Retina (tissue), 1 donor: ENCODE measurements at regions not wholly inside any gene's neighbourhood (a gene's known extent, or its start where the extent isn't known, plus 50 kb on each side); places are given as distances from the start of the nearest gene placed in this dataset.

Source experiments
- DNase-seq: peaks from one replicate; pipeline ENCODE4 v3.0.0-alpha.2; 2016

- no peak for DNase-seq
Observed at GRCh38 chr12:58496411-58497190, 423.7 kb downstream of the LRIG3 start.

- no peak for DNase-seq
Observed at GRCh38 chr12:58500399-58500798, 419.9 kb downstream of the LRIG3 start.

GRCh38 chr12:58502226-58502625 is 418.1 kb downstream of the LRIG3 start:
- peak; percentile 30 for DNase-seq

- no peak for DNase-seq
Observed at GRCh38 chr12:58502841-58503240, 417.5 kb downstream of the LRIG3 start.

GRCh38 chr12:58503731-58504130 is 416.6 kb downstream of the LRIG3 start:
- no peak for DNase-seq

- DNase-seq: no peak
Observed at GRCh38 chr12:58504143-58504938, 416.0 kb downstream of the LRIG3 start.

GRCh38 chr12:58509116-58509885 is 411.0 kb downstream of the LRIG3 start:
- no peak for DNase-seq

- no peak for DNase-seq
Observed at GRCh38 chr12:58513301-58513834, 406.9 kb downstream of the LRIG3 start.

- no peak for DNase-seq
Observed at GRCh38 chr12:58513852-58514251, 406.5 kb downstream of the LRIG3 start.

GRCh38 chr12:58519839-58520238 is 400.5 kb downstream of the LRIG3 start:
- no peak for DNase-seq

GRCh38 chr12:58521152-58521551 is 399.2 kb downstream of the LRIG3 start:
- no peak for DNase-seq

GRCh38 chr12:58521796-58522195 is 398.5 kb downstream of the LRIG3 start:
- no peak for DNase-seq

- DNase-seq: no peak
Observed at GRCh38 chr12:58523360-58523759, 396.9 kb downstream of the LRIG3 start.

GRCh38 chr12:58528271-58528670 is 392.0 kb downstream of the LRIG3 start:
- DNase-seq: no peak

GRCh38 chr12:58529114-58529665 is 391.1 kb downstream of the LRIG3 start:
- DNase-seq: no peak

- DNase-seq: no peak
Observed at GRCh38 chr12:58529897-58530741, 390.2 kb downstream of the LRIG3 start.

- DNase-seq: no peak
Observed at GRCh38 chr12:58530742-58531062, 389.6 kb downstream of the LRIG3 start.

GRCh38 chr12:58532855-58533608 is 387.3 kb downstream of the LRIG3 start:
- no peak for DNase-seq

- DNase-seq: no peak
Observed at GRCh38 chr12:58533652-58534051, 386.7 kb downstream of the LRIG3 start.

GRCh38 chr12:58537278-58537677 is 383.0 kb downstream of the LRIG3 start:
- no peak for DNase-seq

- DNase-seq: no peak
Observed at GRCh38 chr12:58539295-58539694, 381.0 kb downstream of the LRIG3 start.
